ENCODE measurements at regions not wholly inside any gene's neighbourhood (a gene's known extent, or its start where the extent isn't known, plus 50 kb on each side); places are given as distances from the start of the nearest gene placed in this dataset.

DNA sequence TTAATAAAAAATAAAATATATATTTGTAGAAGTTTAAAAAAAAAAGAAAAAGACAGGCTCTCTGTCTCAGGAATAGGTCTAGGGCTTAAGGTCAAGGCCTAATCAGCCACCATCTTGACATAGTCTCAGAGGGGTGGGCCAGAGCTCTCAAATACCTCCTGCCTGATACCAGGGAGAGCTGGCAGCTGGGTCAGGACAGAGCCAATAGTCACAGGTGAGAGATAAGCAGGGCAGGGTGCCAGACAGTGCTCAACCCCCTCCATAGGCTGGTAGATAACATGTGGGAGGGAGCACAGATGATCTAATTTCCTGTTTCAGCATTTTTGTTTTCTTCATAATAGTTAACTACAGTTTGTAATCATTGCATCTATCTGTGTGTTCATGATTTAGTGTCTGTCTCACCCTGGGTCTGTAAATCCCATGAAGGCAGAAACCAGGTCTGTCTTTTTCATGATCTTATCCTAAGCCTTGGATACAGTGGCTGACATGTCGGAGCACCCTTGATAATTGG lies 152.0 kb upstream of the GRIK3 start:
- TF ChIP-seq POLR2A (IDR thresholded peaks at IDR 0.05; ENCODE audit: low read depth, low read length) (no peak), POLR2AphosphoS5 (IDR thresholded peaks at IDR 0.05; ENCODE audit: low read depth, low read length) (no peak)
